ENCODE measurements at regions not wholly inside any gene's neighbourhood (a gene's known extent, or its start where the extent isn't known, plus 50 kb on each side); places are given as distances from the start of the nearest gene placed in this dataset.

GRCh38 chr18:27723168-27723567, 453.8 kb downstream of the CDH2 start:
- TF ChIP-seq CTCF (IDR thresholded peaks at IDR 0.05 in 8 of 11, conservative IDR thresholded peaks at IDR 0.05 in 3 of 11) (no peak), POLR2AphosphoS5 (IDR thresholded peaks at IDR 0.05) (no peak), POLR2A (IDR thresholded peaks at IDR 0.05) (no peak)

Data from spleen (tissue), 7 donors.